ENCODE measurements at regions not wholly inside any gene's neighbourhood (a gene's known extent, or its start where the extent isn't known, plus 50 kb on each side); places are given as distances from the start of the nearest gene placed in this dataset.
"Not testable (repeated sequence)": the region's sequence is repeated elsewhere in the genome, so short reads cannot be mapped to it uniquely, and the experiment has no call there.

DNA sequence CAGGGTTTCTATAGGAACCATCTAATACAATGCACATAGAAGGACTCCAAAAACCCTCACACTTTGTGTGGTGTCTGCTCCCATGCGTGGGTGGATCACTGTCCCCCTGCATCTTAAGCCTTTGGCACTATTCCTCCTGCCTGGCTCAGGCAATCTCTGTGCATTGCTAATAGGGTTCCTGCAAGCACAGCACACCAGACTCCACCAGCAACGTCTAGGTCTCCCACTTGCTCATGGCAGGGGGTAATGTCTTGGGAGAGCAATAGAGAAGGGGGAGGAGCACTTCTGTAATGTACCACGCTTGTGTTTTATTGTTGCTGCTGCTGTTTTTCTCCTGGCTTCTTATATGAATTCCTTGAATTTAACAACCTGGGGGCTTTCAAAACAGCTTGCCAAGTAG lies 182.6 kb upstream of the GLRA1 start:
- H3K4me1 ChIP-seq = no peaks in the 10 kb centered on the region
- WGBS, 2 donors = 23 to 26% methylated on average over 3 of the region's 3 CpGs
- no peak for DNase-seq (ENCODE audit: low spot score in 2 of 2)
- H3K4me3 ChIP-seq = no peak overlapping the region
- no peaks in the 10 kb centered on the region for H3K27me3 ChIP-seq
- H3K27ac ChIP-seq = no peak overlapping the region
- no peaks in the 10 kb centered on the region for H3K36me3 ChIP-seq
- TF ChIP-seq POLR2A (IDR thresholded peaks at IDR 0.05) = no peak
- no peak for TF ChIP-seq EP300 (IDR thresholded peaks at IDR 0.05)
- TF ChIP-seq, protein P1, sequence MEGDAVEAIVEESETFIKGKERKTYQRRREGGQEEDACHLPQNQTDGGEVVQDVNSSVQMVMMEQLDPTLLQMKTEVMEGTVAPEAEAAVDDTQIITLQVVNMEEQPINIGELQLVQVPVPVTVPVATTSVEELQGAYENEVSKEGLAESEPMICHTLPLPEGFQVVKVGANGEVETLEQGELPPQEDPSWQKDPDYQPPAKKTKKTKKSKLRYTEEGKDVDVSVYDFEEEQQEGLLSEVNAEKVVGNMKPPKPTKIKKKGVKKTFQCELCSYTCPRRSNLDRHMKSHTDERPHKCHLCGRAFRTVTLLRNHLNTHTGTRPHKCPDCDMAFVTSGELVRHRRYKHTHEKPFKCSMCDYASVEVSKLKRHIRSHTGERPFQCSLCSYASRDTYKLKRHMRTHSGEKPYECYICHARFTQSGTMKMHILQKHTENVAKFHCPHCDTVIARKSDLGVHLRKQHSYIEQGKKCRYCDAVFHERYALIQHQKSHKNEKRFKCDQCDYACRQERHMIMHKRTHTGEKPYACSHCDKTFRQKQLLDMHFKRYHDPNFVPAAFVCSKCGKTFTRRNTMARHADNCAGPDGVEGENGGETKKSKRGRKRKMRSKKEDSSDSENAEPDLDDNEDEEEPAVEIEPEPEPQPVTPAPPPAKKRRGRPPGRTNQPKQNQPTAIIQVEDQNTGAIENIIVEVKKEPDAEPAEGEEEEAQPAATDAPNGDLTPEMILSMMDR (IDR thresholded peaks at IDR 0.05) = no peak
- H3K9me3 ChIP-seq = no peaks in the 10 kb centered on the region

- Histone ChIP-seq H3K4me3 (no peak overlapping the region), H3K4me1 (no peaks in the 10 kb centered on the region), H3K36me3 (no peaks in the 10 kb centered on the region), H3K27ac (no peak overlapping the region), H3K27me3 (no peaks in the 10 kb centered on the region), H3K9me3 (no peaks in the 10 kb centered on the region)
- TF ChIP-seq, protein P1 (IDR thresholded peaks at IDR 0.05) = no peak
- TF ChIP-seq EP300 (IDR thresholded peaks at IDR 0.05) (no peak), POLR2A (IDR thresholded peaks at IDR 0.05) (no peak)
- 80 to 94% methylated on average over 2 of the region's 2 CpGs for WGBS, 2 donors
- DNase-seq (ENCODE audit: low spot score in 2 of 2) = no peak
Observed at GRCh38 chr5:152106571-152106970, 181.9 kb upstream of the GLRA1 start.

DNA sequence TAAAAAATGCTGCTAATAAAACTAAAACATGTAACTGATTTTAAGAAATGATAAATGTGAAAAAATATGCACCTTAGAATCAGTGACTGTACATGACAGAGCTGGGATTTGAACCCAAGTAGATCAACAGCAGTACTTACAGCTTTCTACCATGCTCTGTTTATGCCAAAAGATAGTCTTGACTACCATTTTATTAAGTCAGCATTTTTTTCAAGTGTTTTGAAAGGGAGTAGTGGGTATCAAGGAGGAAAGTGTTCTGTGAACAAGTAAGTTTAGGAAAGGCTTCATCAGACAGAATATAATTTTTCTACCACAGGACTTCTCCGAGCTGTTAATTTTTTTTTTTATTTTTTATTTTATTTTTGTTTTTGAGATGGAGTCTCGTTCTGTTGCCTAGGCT lies 180.4 kb upstream of the GLRA1 start:
- WGBS, 2 donors = 85 to 90% methylated on average over 2 of the region's 2 CpGs

DNA sequence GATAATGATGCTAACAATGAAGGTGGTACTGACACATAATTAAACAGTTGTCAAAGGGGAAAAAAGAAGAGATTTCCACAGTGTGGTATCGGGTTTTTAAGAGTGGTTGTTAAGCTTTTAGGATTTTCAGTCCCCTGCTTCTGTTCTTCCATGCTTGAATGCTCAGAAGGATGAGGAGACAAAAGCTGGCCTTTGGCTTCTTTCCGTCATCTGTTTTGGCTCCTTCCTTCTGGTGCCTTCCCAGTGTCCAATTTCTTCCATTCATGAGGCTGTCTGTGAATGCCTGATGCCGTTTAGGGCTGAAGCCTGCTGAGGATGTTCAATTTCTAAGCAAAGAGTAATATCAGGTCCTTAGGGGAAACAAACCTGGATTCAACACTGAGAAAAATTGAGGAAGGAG lies 179.6 kb upstream of the GLRA1 start:
- H3K27me3 ChIP-seq = no peaks in the 10 kb centered on the region
- 35 to 38% methylated on average over 3 of the region's 3 CpGs for WGBS, 2 donors
- no peak for TF ChIP-seq POLR2A (IDR thresholded peaks at IDR 0.05)
- TF ChIP-seq EP300 (IDR thresholded peaks at IDR 0.05) = no peak
- TF ChIP-seq, protein P1 (IDR thresholded peaks at IDR 0.05) = no peak
- no peak overlapping the region for H3K27ac ChIP-seq
- H3K4me1 ChIP-seq = no peaks in the 10 kb centered on the region
- no peaks in the 10 kb centered on the region for H3K9me3 ChIP-seq
- no peak overlapping the region for H3K4me3 ChIP-seq
- no peak for DNase-seq (ENCODE audit: low spot score in 2 of 2)
- H3K36me3 ChIP-seq = no peaks in the 10 kb centered on the region

More for the DNA sequence above, 180.4 kb upstream of the GLRA1 start:
- DNase-seq (ENCODE audit: low spot score in 2 of 2) = no peak
- H3K9me3 ChIP-seq = no peaks in the 10 kb centered on the region
- no peak overlapping the region for H3K27ac ChIP-seq
- TF ChIP-seq, protein P1 (IDR thresholded peaks at IDR 0.05) = no peak
- TF ChIP-seq EP300 (IDR thresholded peaks at IDR 0.05) = no peak
- no peak for TF ChIP-seq POLR2A (IDR thresholded peaks at IDR 0.05)
- no peak overlapping the region for H3K4me3 ChIP-seq
- no peaks in the 10 kb centered on the region for H3K36me3 ChIP-seq
- no peaks in the 10 kb centered on the region for H3K27me3 ChIP-seq
- H3K4me1 ChIP-seq = no peaks in the 10 kb centered on the region

DNA sequence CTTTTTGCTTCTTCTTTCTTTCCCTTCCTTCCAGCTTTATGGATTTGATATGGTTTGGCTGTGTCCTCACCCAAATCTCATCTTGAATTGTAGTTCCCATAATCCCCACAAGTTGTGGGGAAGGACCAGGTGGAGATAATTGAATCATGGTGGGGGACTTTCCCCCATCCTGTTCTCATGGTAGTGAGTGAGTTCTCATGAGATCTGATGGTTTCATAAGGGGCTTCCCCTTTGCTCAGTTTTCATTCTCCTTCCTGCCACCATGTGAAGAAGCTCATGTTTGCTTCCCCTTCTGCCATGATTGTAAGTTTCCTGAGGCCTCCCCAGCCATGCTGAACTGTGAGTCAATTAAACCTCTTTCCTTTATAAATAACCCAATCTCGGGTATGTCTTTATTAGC lies 178.3 kb upstream of the GLRA1 start:
- DNase-seq (ENCODE audit: low spot score in 2 of 2); H3K27me3 ChIP-seq; H3K27ac ChIP-seq; H3K9me3 ChIP-seq; H3K4me3 ChIP-seq; H3K36me3 ChIP-seq; H3K4me1 ChIP-seq: not testable (repeated sequence)
- WGBS, 2 donors = 68 to 72% methylated on average over 1 of the region's 1 CpG

- no peak for DNase-seq (ENCODE audit: low spot score in 2 of 2)
- H3K27me3 ChIP-seq = no peaks in the 10 kb centered on the region
- H3K4me1 ChIP-seq = no peaks in the 10 kb centered on the region
- H3K4me3 ChIP-seq = no peak overlapping the region
- no peak overlapping the region for H3K27ac ChIP-seq
- WGBS, 2 donors = 85 to 88% methylated on average over 3 of the region's 3 CpGs
- TF ChIP-seq POLR2A (IDR thresholded peaks at IDR 0.05) (no peak), EP300 (IDR thresholded peaks at IDR 0.05) (no peak)
- TF ChIP-seq, protein P1 (IDR thresholded peaks at IDR 0.05) = no peak
- H3K36me3 ChIP-seq = no peaks in the 10 kb centered on the region
- H3K9me3 ChIP-seq = no peaks in the 10 kb centered on the region
Observed at GRCh38 chr5:152102057-152102456, 177.4 kb upstream of the GLRA1 start.

All from tibial nerve (tissue), 4 donors.